IPS DF 4.7 (cell line): ENCODE measurements at regions not wholly inside any gene's neighbourhood (a gene's known extent, or its start where the extent isn't known, plus 50 kb on each side); places are given as distances from the start of the nearest gene placed in this dataset.

Experiments
- DNase-seq: peaks from one replicate; pipeline ENCODE4 v3.0.0-alpha.2; 2013; ENCODE audit warnings: low spot score; ENCODE audit errors: extremely low read depth

- DNase-seq = no peak
Measured at GRCh38 chr16:51402298-51402697, 251.2 kb upstream of the SALL1 start.

- no peak for DNase-seq
Measured at GRCh38 chr16:51401673-51402072, 250.6 kb upstream of the SALL1 start.

GRCh38 chr16:51399908-51400670, 249.0 kb upstream of the SALL1 start:
- DNase-seq = no peak

- DNase-seq = no peak
Measured at GRCh38 chr16:51394421-51394820, 243.4 kb upstream of the SALL1 start.

- DNase-seq = no peak
Measured at GRCh38 chr16:51393381-51394005, 242.4 kb upstream of the SALL1 start.

GRCh38 chr16:51392521-51393187, 241.6 kb upstream of the SALL1 start:
- no peak for DNase-seq

- DNase-seq = no peak
Measured at GRCh38 chr16:51391798-51392511, 240.9 kb upstream of the SALL1 start.

GRCh38 chr16:51390877-51391276, 239.8 kb upstream of the SALL1 start:
- DNase-seq = no peak

- DNase-seq = no peak
Measured at GRCh38 chr16:51389881-51390280, 238.8 kb upstream of the SALL1 start.

- no peak for DNase-seq
Measured at GRCh38 chr16:51388516-51388951, 237.5 kb upstream of the SALL1 start.

GRCh38 chr16:51383909-51384308, 232.8 kb upstream of the SALL1 start:
- DNase-seq = no peak

GRCh38 chr16:51382940-51383339, 231.9 kb upstream of the SALL1 start:
- DNase-seq = no peak

GRCh38 chr16:51382211-51382610, 231.1 kb upstream of the SALL1 start:
- DNase-seq = no peak

GRCh38 chr16:51376080-51376479, 225.0 kb upstream of the SALL1 start:
- DNase-seq = no peak

GRCh38 chr16:51374790-51375189, 223.7 kb upstream of the SALL1 start:
- DNase-seq = no peak

- no peak for DNase-seq
Measured at GRCh38 chr16:51374346-51374745, 223.3 kb upstream of the SALL1 start.

GRCh38 chr16:51365715-51366114, 214.6 kb upstream of the SALL1 start:
- no peak for DNase-seq

- no peak for DNase-seq
Measured at GRCh38 chr16:51359141-51359955, 208.3 kb upstream of the SALL1 start.

- no peak for DNase-seq
Measured at GRCh38 chr16:51357839-51358238, 206.8 kb upstream of the SALL1 start.

- DNase-seq = no peak
Measured at GRCh38 chr16:51355875-51356274, 204.8 kb upstream of the SALL1 start.

- DNase-seq = no peak
Measured at GRCh38 chr16:51355195-51355594, 204.1 kb upstream of the SALL1 start.
